Right lobe of liver (tissue), 6 donors: ENCODE measurements at regions not wholly inside any gene's neighbourhood (a gene's known extent, or its start where the extent isn't known, plus 50 kb on each side); places are given as distances from the start of the nearest gene placed in this dataset.

Source experiments
- ATAC-seq, 4 donors: fragments of 200-7000 bp; cut with Tn5 transposase; one replicate each; pipeline ENCODE4 v1.9.1; 2020; ENCODE audit warnings: mild to moderate bottlenecking in 4 of 4, moderate library complexity in 4 of 4
- DNase-seq, 3 donors: peaks; one replicate each; pipeline ENCODE4 v3.0.0-alpha.2; 2020
- H3K27ac ChIP-seq, 3 donors: fragments of 200-600 bp; one replicate each; pipeline ENCODE4 v1.8.0; 2022
- H3K27me3 ChIP-seq, 2 donors: fragments of 200-600 bp; one replicate each; pipeline ENCODE4 v1.8.0; 2022
- H3K36me3 ChIP-seq, 4 donors: fragments of 200-600 bp; sonication (generic) in 1 of 4; one replicate each; pipeline versions ENCODE4 v1.5.1 to v1.8.0; 2017 to 2022; ENCODE audit warnings: control low read depth in 1 of 4
- H3K4me1 ChIP-seq, 4 donors: fragments of 200-600 bp; sonication (generic) in 1 of 4; one replicate each; pipeline versions ENCODE4 v1.5.1 to v1.8.0; 2017 to 2022; ENCODE audit warnings: control low read depth in 1 of 4
- H3K4me3 ChIP-seq, 3 donors: fragments of 200-600 bp; one replicate each; pipeline ENCODE4 v1.8.0; 2022
- H3K9me3 ChIP-seq, 4 donors: fragments of 200-600 bp; sonication (generic) in 1 of 4; one replicate each; pipeline versions ENCODE4 v1.5.1 to v1.8.0; 2017 to 2022; ENCODE audit warnings: control low read depth in 1 of 4
- POLR2A ChIP-seq: fragments of 450-650 bp; IDR thresholded peaks from one replicate; pipeline ENCODE4 v1.6.1; 2017; ENCODE audit warnings: antibody characterized with exemption, mild to moderate bottlenecking
- WGBS: methylation state at CpG from one replicate; pipeline ENCODE4 v1.1.6; 2018; ENCODE audit warnings: low coverage, low lambda C conversion rate; ENCODE audit not compliant: insufficient coverage; ENCODE audit errors: missing lambda C conversion rate; 5-methylcytosine and 5-hydroxymethylcytosine counted together
- intact Hi-C, 2 donors: fragments of 100-400 bp; cut with DNase I; formaldehyde crosslinking; loops; one replicate each; pipeline versions ENCODE4 v1.11.2 to v1.14.1; 2022
- TF ChIP-seq, protein P1 (sequence below), 4 donors: fragments of 200-600 bp in 3 of 4; fragments of 450-650 bp in 1 of 4; IDR thresholded peaks; one replicate each; pipeline versions ENCODE4 v1.5.1 to v1.8.0; 2016 to 2022; ENCODE audit warnings: antibody characterized with exemption in 4 of 4, mild to moderate bottlenecking in 2 of 4
- donor health status: DM: no; HTN: yes; CAD: no.
- donor health status: DM: no; HTN: no; CAD: no.
- donor health status: DM: no; HTN: no; CAD: no.
- donor health status: DM: no; HTN: yes; CAD: no.
- donor health status: DM: no; HTN: yes; CAD: no.

GRCh38 chr1:232290570-232290969 lies 339.4 kb downstream of the SIPA1L2 start:
- Histone ChIP-seq H3K4me3 (no peak overlapping the region), H3K9me3 (no peaks in the 10 kb centered on the region), H3K27me3 (no peaks in the 10 kb centered on the region), H3K36me3 (no peaks in the 10 kb centered on the region), H3K27ac (no peak overlapping the region), H3K4me1 (no peaks in the 10 kb centered on the region)
- TF ChIP-seq, protein P1, sequence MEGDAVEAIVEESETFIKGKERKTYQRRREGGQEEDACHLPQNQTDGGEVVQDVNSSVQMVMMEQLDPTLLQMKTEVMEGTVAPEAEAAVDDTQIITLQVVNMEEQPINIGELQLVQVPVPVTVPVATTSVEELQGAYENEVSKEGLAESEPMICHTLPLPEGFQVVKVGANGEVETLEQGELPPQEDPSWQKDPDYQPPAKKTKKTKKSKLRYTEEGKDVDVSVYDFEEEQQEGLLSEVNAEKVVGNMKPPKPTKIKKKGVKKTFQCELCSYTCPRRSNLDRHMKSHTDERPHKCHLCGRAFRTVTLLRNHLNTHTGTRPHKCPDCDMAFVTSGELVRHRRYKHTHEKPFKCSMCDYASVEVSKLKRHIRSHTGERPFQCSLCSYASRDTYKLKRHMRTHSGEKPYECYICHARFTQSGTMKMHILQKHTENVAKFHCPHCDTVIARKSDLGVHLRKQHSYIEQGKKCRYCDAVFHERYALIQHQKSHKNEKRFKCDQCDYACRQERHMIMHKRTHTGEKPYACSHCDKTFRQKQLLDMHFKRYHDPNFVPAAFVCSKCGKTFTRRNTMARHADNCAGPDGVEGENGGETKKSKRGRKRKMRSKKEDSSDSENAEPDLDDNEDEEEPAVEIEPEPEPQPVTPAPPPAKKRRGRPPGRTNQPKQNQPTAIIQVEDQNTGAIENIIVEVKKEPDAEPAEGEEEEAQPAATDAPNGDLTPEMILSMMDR (IDR thresholded peaks at IDR 0.05) = no peak
- no peak for TF ChIP-seq POLR2A
- DNase-seq (no peak), ATAC-seq (no peak)
- intact Hi-C loops = no loop called here

DNA sequence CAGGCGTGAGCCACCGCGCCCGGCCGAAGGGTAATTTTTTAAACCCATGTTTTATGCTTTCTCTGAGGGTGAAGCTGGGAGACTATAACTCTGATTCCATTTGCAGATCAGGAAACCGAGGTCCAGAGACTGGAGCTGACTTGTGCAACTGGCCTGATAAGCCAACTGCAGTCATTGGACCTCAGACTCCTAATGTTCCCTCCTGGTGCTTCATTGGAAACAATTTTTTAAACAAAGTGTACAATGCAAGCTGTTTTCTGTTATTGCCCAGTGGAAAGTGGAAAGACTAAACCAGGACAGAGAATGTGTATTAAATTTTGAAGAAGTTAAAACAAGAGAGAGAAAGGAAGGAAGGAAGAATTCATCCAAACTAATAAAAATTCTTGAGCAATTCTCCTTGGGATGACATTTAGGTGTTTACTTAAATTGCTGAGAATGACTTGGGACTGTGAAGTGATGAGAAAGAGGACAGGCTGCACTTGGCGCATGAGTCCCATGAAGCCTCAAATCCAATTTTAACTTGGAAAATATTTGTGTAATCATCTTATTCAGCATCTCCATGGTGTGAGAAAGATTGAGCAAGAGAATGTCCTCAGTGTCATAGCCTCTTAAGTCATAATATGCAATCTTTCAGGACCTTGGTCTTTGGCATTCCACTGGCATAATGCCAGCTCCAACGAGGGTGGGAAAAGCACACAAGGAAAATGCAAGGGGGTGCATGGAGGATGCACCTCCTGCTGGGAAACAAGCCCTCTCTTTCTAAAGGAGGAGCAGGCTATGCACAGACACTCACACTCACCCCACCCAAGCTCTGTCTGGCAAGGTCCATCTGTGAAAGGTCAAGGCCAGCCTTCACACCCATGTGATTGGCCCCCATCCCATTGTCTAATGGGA lies 342.0 kb downstream of the SIPA1L2 start:
- no peaks in the 10 kb centered on the region for H3K9me3 ChIP-seq
- 45% methylated on average over 3 of the region's 8 CpGs for WGBS
- intact Hi-C loops = no loop called here
- H3K4me3 ChIP-seq = no peak overlapping the region
- H3K36me3 ChIP-seq = no peaks in the 10 kb centered on the region
- no peaks in the 10 kb centered on the region for H3K4me1 ChIP-seq
- no peak for ATAC-seq
- no peak for TF ChIP-seq POLR2A
- TF ChIP-seq, protein P1 (IDR thresholded peaks at IDR 0.05) = no peak
- no peaks in the 10 kb centered on the region for H3K27me3 ChIP-seq
- no peak for DNase-seq
- H3K27ac ChIP-seq = no peak overlapping the region

GRCh38 chr1:232285138-232285537 lies 344.8 kb downstream of the SIPA1L2 start:
- no peaks in the 10 kb centered on the region for H3K27me3 ChIP-seq
- no peaks in the 10 kb centered on the region for H3K9me3 ChIP-seq
- no peak for TF ChIP-seq POLR2A
- TF ChIP-seq, protein P1 (IDR thresholded peaks at IDR 0.05) = no peak
- H3K27ac ChIP-seq = no peak overlapping the region
- no peaks in the 10 kb centered on the region for H3K4me1 ChIP-seq
- no peak for DNase-seq
- 67% methylated on average over 3 of the region's 6 CpGs for WGBS
- no peak for ATAC-seq
- no peak overlapping the region for H3K4me3 ChIP-seq
- H3K36me3 ChIP-seq = no peaks in the 10 kb centered on the region
- intact Hi-C loops = no loop called here

DNA sequence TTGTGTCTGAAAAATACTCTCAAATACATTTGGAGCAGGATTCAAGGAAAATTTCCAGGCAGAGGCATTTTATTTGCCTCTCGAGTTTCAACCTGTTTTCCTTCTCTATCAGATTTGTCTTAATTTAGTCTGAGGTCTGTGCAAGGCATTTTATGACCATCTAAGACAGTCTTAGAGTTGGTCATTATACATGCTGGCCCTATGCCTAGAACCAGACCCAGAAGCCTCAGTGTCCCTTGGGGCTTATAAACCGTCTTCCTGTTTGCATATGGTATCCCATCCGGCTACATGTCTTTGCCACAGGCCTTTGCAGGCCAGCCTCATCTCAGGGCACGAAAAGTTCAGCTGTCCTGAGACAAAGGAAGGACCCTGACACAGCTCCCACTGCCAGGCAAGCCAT lies 346.1 kb downstream of the SIPA1L2 start:
- Histone ChIP-seq H3K27me3 (no peaks in the 10 kb centered on the region), H3K9me3 (no peaks in the 10 kb centered on the region), H3K36me3 (no peaks in the 10 kb centered on the region), H3K27ac (no peak overlapping the region), H3K4me3 (no peak overlapping the region), H3K4me1 (no peaks in the 10 kb centered on the region)
- 84% methylated on average over 3 of the region's 4 CpGs for WGBS
- intact Hi-C loops = no loop called here
- DNase-seq = no peak
- no peak for ATAC-seq
- TF ChIP-seq, protein P1 (IDR thresholded peaks at IDR 0.05) = no peak
- no peak for TF ChIP-seq POLR2A
